Activated CD8-positive, alpha-beta memory T cell treated with anti-CD3 and anti-CD28 coated beads for 36 hours (primary cell): ENCODE measurements at regions not wholly inside any gene's neighbourhood (a gene's known extent, or its start where the extent isn't known, plus 50 kb on each side); places are given as distances from the start of the nearest gene placed in this dataset.

ENCODE experiments used
- CTCF ChIA-PET: fragments of 350-600 bp; sonication (Branson Sonifier 250); formaldehyde crosslinking; loops from one replicate; lab custom pipeline; 2021; ENCODE audit warnings: antibody characterized with exemption; lab: Charles Lee
- POLR2A ChIA-PET: fragments of 350-600 bp; sonication (Branson Sonifier 250); formaldehyde crosslinking; loops from one replicate; lab custom pipeline; 2021; ENCODE audit warnings: antibody characterized with exemption; lab: Charles Lee

DNA sequence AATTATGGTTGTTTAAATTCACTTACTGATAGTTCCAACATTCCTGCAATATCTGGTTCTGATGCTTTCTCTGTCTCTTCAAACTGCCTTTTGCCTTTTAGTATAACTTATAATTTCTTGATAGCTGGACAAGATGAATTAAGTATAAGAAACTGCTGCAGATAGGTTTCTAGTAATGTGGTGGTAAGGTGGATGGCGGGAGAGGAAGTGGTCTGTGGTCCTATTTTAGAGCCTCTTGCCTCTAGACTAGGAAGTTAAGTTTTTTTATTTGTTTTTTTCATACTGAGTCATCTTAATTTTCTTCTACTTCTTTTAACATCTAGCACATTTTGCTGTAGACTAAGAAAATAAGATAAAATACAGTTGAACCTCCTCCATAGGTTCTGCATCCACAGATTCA is 310.0 kb downstream of the SLITRK2 start:
- ChIA-PET POLR2A (no interaction called here), CTCF (no interaction called here)

DNA sequence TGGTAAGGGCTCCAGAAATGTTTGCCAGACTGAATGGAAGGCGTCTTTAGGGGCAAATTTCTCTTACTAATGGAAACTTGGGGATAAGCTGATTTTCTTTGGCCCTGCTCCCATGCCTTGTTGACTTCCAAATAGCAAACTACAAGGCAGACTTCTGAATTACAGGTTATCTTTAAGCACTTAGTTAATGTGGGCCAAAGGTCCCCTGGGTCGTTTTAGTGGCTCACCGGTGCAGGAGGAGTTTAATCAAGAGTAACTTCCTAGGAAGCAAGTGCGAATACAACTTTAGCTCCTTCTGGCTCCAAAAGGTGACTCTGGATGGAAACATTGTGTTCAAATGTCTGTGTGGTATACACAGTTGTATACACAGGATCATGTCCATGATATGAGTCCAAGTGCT is 323.6 kb downstream of the SLITRK2 start:
- ChIA-PET CTCF (no interaction called here), POLR2A (no interaction called here)

GRCh38 chrX:146144039-146144438 is 326.4 kb downstream of the SLITRK2 start:
- ChIA-PET POLR2A (no interaction called here), CTCF (no interaction called here)

DNA sequence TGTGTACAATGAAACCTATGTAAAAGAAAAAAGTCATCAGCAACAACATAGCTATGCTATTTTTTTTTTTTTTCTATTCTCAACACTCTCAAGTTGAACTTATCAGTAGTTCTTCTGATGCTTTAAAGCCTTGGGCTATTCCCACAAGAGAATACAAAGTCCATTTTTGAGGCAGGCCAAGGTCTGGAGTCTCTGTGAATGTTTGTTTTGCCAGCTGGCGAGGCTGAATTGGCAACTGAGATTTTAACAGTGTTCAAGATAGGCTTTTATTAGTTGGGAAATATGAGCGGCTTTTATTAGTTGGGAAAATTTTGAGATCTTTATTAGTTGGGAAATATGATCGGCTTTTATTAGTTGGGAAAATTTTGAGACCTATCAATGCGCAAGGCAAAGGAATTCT is 336.6 kb downstream of the SLITRK2 start:
- CTCF ChIA-PET = no interaction called here
- POLR2A ChIA-PET = no interaction called here

- ChIA-PET CTCF (no interaction called here), POLR2A (no interaction called here)
Measured at GRCh38 chrX:146160443-146161203, 343.0 kb downstream of the SLITRK2 start.

DNA sequence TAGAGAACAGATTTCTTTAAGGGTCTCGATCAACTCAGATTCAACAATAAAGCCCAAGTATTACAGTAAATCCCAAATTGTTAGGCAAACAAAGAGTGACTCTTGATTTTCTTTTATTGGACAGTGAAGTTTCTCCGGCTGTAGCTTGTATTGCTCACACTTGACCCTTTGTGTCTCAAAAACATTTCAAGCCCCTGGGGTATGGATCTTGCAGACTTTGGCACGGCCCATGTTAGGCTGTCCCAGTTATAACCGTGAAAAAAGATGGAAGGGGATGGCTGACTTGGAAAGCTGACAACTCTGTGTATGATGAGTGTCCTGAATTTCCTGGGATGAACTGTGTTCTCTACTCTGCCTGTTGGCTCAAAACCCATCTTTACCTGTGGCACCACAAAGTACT is 356.1 kb downstream of the SLITRK2 start:
- ChIA-PET CTCF (no interaction called here), POLR2A (no interaction called here)

DNA sequence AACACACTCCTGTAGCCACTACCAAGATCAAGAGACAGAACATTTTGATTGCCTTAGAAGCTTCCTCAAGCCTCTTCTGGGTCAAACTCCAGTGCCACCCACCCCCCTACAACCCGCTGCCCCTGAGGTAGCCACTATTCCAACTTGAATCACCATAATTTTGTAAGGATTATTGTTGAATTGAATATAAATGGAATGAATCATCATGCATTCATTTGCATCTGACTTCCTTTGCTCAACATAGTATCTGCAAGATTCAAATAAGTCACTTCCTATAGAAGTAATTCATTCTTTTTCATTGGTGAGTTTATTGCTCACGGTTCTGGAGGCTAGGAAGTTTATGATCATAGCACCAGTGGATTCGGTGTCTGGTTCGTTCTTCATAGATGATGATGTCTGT is 364.2 kb downstream of the SLITRK2 start:
- ChIA-PET CTCF (no interaction called here), POLR2A (no interaction called here)

DNA sequence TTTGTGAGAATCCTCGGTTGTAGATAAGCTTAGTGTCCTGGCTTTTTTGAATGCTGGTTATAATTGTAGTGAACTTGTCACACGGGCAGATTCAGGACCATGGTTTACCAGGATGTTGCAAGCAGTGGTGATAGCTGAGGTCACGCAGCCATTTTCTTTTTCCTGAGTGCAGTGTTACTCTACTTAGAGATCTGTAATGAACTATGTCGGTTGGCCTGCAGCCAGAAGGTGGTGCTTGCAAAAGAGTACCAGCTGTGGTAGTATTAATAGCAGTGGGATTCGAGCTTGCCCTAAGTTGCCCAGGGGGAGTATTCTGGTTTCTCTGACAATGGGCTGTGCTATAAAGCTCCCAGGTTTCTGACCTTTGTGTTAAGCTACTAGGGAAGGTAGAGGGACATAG is 368.9 kb downstream of the SLITRK2 start:
- ChIA-PET CTCF (no interaction called here), POLR2A (no interaction called here)

DNA sequence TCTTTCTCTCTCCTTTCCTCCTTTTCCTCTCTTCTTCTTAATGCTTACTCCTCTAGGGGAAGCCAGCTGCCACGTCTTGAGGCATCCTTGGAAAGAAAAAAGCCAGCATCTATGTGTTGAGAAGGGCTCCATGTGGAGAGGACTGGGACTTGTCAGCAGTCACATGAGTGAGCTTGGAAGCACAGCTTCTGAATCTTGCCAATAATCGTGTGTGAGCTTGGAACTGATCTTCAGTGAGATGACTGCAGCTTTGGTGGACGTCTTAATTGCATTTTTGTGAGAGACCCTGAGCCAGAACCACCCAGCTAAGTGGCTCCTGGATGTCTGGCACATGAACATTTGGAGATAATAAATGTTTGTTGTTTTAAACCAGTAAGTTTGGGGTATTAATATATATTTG is 371.7 kb downstream of the SLITRK2 start:
- POLR2A ChIA-PET = no interaction called here
- CTCF ChIA-PET = no interaction called here

- POLR2A ChIA-PET = no interaction called here
Measured at GRCh38 chrX:146208821-146209220, 391.2 kb downstream of the SLITRK2 start.

GRCh38 chrX:146224442-146224841 is 406.8 kb downstream of the SLITRK2 start:
- ChIA-PET POLR2A (no interaction called here), CTCF (interaction anchor here (0.6 kb wide), 1 partner anchor 1014 kb away, joined by 3 read pairs; no protein-coding TSS in a partner anchor)

More at GRCh38 chrX:146208821-146209220, 391.2 kb downstream of the SLITRK2 start:
- CTCF ChIA-PET = no interaction called here

DNA sequence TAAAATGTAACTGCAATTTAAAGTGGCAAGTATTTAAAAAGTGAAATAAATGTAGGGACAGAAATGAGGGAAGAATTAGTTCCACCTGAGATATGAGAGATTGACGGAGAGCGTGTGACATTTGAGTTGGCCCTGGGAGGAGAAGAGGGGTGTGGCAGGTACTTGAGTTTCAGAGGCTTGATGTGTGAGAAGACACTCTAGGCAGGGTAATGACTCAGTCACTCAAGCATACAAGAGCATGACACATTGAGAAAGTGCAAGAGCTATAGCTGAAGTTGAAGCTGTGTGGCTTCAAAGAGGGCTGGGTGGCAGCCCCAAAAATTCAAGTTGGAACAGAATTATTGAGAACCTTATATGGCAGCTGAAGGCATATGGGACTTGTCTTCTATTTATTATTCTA is 420.5 kb downstream of the SLITRK2 start:
- POLR2A ChIA-PET = no interaction called here
- CTCF ChIA-PET = no interaction called here

GRCh38 chrX:146241902-146242301 is 424.3 kb downstream of the SLITRK2 start:
- ChIA-PET POLR2A (no interaction called here), CTCF (no interaction called here)

DNA sequence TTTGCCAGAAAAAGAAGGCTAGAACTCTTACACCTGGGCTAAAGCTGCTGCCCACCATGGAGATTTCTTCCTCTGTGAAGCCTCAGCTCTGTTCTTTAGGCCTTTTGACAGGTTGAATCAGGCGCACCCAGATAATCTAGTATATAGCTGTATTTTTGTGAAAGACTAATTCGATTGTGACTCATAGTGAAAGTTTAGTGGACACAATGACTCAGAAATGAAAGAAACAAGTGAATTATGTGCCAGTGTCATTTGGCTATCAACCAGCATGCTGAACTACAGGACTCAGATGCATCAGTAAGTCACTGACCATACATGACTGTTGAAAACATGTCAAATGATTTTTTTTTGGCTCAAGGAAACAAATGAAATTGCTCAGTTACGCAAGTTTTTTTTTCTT is 425.4 kb downstream of the SLITRK2 start:
- ChIA-PET POLR2A (no interaction called here), CTCF (no interaction called here)

- ChIA-PET CTCF (no interaction called here), POLR2A (no interaction called here)
Measured at GRCh38 chrX:146259207-146259606, 441.6 kb downstream of the SLITRK2 start.

DNA sequence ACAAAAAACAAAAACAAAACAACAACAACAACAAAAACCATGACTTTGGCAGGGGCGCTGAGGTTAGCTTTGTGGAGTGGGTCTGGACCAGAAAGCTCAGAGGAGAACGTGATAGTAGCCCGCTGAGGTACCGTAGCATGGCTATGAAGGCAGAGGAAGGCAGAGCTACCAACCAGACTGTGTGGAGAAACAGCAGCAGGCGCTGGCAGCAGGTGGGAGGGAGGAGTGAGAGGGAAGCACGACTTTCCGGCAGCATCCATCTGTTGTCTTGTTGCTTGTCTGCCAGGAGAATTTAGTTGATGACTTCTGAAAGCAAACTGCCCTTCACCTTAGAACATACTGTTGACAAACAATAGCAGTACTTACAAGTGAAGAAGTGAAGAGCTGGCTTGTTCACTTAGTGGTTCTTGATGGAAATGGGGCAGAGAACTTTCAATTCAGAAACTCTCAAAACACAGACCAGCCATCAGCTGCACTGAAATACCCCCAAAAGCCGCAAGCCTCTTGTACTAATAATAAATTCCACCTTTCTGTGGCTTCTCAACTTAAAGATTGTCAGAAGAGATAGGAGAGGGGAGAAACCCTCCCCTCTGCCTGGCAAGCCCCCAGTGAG is 447.2 kb downstream of the SLITRK2 start:
- ChIA-PET CTCF (no interaction called here), POLR2A (no interaction called here)

GRCh38 chrX:146278381-146278780 is 460.8 kb downstream of the SLITRK2 start:
- CTCF ChIA-PET = no interaction called here
- POLR2A ChIA-PET = no interaction called here
